HG02610 (cell line): ENCODE measurements at regions not wholly inside any gene's neighbourhood (a gene's known extent, or its start where the extent isn't known, plus 50 kb on each side); places are given as distances from the start of the nearest gene placed in this dataset.
"Not testable (repeated sequence)": the region's sequence is repeated elsewhere in the genome, so short reads cannot be mapped to it uniquely, and the experiment has no call there.

Source experiments
- ATAC-seq: cut with Tn5 transposase; IDR thresholded peaks from one replicate; pipeline ENCODE4 v1.9.1; 2021; ENCODE audit warnings: mild to moderate bottlenecking, moderate library complexity; ENCODE audit not compliant: unreplicated experiment

DNA sequence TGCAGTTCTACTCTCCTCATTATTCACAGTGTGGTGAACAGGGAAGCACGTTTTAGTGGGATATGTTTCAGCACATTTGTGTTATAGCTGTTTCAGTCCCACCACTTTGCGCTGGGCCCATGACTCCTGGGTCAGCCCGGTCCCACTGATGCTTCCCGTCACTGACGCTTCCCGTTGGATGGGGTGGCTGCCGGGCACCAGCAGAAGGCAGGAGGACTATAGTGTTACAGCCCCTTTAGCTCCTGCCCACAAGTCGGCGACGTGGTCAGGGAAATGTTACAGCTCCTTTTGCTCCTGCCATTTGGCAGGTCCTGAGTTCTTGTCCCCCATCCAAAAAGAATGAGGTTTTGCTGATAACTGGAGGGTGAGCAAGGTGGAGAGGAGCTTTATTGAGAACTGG is 732.2 kb downstream of the NR4A2 start:
- no peak for ATAC-seq

DNA sequence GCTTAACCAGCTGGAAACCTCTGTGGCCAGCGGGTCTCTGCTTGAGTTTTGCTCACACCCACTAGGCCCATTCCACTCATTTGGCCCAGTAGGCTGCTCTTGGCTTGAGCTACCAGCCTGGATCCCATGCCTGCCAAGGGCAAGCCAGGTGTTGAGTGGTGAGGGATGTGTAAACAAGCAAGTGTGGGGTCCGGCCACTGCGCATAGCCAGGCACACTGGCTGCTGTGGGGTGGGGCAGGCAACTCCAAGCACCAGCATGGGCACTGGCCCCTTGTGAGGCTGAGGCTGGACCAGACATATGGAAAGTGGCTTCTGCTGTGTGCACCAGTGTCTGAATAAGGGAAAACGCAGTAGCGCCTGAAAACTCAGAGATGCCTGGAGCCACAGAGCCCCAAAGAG is 732.7 kb downstream of the NR4A2 start:
- ATAC-seq = no peak

DNA sequence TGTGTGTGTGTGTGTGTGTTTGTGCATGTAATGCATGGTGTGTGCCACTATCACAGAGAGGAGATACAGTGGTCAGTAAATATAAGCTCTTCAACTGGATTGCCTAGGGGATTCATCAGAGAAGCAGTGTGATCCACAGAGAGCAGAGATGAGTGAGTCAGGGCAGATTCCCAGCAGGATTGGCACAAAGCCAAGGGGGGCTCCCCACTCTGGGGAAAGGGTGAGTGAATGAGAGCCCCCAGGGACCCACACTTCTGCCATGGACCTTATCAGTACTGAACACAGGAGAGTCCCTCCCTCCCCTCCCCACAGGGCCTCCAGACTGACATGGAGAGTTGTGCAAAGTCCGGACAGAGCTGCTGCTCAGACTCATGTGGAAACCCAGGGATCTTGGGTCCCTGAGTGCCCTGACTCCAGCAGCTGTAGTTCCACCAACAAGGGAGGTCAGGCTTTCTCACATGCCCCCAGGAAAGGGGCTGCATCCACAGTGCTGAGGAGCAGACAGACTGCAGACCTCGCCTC is 748.8 kb downstream of the NR4A2 start:
- ATAC-seq = no peak

DNA sequence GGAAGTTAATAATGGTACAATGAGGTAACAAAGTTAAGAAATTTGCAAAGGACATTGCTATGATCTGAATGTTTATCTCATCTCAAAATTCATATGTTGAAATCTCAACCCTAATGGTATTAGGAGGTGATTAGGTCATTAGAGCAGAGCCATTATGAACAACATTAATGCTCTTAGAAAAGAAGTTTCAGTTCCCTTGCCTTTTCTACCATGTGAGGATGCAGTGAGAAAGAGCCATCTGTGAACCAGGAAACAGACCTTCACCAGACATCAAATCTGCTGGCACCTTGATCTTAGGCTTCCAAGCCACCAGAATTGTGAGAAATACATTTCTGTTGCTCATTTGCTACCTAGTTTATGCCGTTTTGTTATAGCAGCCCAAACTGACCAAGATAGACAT is 757.6 kb downstream of the NR4A2 start:
- no peak for ATAC-seq

DNA sequence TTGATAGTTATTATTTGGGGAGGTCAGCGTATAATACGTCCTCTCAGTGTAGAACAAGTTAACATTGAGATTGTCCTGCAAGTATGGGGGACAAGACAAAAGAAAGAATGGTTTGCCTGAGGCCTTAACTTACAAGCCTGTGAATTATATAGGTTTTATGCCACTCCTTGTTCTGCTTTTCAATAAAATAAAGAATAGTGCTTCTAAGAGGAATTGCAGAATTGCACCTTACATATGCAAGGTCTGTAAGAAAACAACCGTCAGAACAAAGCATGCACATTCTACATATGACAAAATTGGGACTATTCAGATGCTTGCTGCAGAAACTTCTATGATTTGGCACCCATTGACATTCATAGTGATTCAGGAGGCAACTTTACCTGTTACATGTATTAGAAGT is 785.0 kb downstream of the NR4A2 start:
- ATAC-seq = no peak

DNA sequence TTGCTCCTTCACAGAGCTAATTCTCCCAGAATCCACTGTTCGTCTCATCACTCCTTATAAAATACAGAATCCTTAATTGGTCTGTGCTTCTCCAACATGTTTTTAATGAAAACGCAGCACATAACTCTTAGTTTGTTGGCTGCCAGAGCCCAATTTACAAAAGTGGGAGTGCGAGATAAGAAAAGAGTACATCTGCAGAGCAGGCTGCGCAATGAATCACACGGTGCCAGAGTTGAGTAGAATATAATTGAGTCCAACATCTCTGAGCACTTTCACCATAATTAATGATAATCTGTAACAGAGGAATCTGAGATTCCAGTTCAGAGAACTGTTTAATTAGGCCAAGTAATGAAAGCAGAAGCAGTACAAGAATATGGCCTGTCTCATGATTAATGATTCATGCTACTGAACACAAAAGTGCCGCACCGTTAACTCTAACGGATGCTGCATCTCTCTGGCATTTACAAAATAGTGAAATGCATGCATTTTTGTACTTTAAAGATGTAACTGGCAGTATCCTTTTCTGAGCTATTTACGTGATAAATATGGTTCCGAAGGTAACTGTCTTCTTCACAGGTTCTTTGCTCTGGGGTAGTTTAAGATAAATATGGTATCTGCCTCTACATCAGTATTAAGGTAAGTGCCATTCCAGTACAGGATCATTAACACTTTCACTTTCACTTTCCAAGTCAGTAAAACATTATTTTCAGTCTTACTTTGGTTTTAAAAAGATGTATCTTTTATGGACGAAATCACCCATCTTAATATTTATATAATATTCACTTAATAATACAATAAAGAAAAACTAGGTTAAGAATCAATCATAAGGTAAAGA is 785.6 kb downstream of the NR4A2 start:
- no peak for ATAC-seq

DNA sequence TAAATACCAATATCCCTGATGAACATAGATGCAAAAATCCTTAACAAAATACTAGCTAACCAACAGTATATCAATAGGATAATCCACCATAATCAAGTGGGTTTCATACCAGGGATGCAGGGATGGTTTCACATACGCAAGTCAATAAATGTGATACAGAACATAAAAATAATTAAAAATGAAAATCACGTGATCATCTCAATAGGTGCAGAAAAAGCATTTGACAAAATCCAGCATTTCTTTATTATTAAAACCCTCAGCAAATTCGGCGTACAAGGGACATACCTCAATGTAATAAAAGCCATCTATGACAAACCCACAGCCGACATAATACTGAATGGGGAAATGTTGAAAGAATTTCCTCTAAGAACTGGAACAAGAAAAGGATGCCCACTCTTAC is 793.5 kb downstream of the NR4A2 start:
- not testable (repeated sequence) for ATAC-seq

DNA sequence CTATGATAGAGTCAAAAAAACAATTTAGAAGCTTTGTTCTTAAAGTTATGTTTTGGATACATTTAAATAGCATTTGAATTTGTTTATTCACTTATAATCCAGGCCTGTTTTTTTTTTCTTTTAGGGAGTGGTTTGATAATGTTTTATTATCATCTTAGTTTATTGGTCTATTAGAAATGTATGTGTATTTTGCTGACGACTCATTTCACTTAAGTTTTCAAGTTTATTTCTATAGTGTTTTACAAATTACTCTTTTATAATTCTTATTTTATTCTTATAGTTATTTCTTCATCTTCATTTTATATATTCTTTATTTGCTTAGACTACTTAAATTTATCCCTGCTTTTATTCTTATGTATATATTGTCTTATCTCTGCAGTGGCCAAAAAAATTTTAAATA is 804.5 kb downstream of the NR4A2 start:
- ATAC-seq = no peak

DNA sequence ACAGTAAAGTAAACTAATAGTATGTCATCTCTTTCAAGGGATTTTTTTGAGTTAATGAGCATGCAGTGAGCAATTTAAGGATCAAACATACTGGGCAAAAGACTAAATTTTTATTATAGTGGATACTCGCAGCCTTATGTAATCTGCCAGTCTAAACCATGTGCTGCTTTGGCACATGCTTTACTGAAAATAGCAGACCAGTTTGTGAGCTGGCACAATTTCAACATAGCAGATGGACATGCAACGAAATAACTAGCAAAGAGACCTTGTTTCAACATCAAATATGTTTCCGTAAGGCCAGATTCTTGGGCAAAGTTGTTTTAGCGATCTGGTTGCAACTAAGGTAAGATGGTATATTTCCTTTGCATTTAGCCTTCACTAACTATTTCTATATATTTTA is 807.3 kb downstream of the NR4A2 start:
- ATAC-seq = no peak

DNA sequence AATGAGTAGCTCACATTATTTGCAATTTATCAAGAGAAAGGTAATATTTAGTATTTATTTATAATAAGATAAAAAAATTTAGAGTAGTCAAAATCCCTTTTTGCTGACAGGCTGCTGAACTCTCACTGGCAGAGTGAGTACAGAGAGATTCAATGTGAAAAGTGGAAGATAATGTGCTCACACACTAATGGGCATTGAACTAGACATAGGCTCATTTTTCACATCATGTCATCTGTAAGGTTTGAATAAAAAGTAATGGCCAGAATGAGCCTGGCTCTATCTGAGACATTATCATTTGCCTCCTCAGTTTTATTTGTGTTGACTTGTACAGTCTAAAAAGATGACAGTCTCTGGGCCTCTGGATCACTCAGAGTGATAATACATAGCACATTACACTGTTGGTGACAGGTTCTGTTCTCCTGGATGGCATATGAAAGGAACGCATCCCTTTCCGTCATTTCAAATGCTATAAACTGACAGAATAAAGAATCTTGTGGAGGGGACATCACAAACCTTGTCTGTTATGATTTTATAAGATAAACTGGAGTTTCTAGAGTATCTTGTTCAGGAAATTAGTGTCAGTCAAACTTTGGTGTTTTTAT is 812.9 kb downstream of the NR4A2 start:
- no peak for ATAC-seq

DNA sequence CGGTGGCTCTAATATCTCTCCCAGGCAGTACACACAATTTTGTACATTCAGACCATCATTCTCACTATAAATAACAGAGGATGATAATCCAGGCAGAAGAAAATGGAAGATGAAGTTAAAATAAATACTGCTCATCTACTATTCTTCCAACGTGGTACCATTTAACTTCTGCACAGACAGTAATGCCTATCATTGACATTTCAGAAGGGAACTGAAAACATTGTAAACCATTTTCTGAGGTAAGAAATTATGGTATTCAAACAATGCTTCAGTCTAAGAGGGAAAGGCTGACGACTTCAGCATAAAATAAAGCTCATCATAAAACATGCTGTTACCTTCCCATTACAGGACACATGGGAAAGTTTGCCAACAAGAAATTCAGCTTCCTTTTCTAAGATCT is 814.4 kb downstream of the NR4A2 start:
- ATAC-seq = no peak

DNA sequence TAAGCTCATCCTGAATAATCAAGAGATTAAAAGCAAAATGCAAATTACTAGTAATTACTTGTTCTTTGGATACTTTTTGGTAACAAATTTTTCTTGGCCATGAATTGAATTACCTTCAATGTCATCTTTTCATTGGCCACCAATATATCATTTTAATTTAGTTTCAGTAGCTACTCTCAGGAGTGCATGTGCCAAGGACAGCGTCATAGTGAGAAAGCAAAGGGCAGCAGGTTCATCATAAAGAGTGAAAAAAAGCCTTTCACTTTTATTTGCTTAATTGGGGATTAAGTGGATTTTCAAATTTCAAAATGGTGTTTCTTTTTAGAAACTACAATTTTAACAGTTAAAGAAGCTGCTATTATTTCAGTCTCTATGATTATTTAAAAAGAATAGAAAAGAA is 815.2 kb downstream of the NR4A2 start:
- no peak for ATAC-seq

DNA sequence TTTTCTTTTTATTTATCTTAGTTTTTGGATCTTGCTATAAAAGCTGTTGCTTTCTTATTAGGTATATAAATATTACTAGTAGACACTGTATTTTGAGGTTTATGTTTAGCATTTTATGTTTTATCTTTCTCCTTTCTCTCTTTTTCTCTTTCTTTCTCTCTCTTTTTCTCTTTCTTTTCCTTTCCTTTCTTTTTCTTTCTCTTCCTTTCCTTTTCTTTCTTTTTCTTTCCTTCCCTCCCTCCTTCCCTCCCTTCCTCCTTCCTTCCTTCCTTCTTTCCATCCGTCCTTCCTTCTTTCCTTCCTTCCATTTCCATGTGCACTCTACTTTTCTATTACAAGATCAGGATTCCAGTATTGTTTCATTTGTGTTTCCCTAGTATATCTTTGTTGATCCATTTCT is 814.8 kb downstream of the KCNJ3 start:
- ATAC-seq = no peak

DNA sequence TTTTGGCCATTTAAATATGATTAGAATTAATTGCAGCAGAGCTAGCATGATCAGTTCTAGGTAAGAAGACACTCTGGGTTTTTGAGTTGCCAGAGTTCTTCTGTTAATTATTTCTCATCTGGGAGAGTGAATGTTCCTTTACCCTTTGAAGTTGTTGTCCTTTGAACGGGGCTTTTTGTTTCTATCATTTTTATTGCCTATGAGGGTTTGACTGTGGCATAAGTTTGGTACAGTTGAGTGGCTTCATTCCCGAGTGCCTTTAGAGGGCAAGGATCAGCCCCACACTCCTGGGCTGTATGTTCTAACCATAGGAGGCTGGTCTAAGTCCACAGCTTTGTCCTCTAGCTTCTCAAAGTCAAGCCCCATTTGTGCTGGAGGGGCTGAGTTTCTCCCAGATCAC is 804.3 kb downstream of the KCNJ3 start:
- no peak for ATAC-seq

DNA sequence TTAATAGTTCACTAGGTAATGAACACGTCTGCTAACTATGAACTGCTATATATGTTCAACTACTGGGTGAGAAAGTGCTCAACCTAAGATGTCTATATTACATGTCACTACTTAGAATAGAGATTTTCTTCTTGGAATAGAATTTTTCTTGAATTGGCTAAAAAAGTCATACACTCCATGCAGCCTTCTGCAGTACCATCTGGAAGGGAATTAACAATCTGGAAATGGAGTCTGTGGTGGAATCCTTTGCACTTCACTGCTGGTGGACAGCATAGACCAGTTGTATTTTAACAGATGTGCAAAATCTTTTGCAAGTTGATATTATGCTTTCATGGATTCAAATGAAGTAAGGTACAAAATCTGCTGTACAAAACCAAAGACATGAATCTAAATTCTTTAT is 799.6 kb downstream of the KCNJ3 start:
- ATAC-seq = no peak

DNA sequence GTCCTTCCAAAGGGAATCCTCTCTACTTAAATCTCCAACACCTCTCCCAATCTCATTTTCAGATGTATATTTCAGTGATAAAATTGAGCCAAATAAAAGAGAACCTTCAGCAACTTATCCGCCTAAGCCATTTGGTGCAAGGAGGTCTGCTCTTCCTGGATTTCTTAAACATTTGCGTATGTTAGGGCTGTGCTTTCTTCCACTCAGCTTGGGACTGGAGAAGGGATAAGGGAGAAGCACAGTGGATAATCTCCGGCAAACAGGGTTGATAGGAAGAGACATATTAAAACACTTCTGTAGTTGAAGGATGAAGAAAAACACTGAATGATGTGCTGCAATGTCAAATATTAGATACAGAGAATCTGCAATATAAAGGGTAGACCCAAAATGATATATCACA is 796.2 kb downstream of the KCNJ3 start:
- ATAC-seq = no peak

DNA sequence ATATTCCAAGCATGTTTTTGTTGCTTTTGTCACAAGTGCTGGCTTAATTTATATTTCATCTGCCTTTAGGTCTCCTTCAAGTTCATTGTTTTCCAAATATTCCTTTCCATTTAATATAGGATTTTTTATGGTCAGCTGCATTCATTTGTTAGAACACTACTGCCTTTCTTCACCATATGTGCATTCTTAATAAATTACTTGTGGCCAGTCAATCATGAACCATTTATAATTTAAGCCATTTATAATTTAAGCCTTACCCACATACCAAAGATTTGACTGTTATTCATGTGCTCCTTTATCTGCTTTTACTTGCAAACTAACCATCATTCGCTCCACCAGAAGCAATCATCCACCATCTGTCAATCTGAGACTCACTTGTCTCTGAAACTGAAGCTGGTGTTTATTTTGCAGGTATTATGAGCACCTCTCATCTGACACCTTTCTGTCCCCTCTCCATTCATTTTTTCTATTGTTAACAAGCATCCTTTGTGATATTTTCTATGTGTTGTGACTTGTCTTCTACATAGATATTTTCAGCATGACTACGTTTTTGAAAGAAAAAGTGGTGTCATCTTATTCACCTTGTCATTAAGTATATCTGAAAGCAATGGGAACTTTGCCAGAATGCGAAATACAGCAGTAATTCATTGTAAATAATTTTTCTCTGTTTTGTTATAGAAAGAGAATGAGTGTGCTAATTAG is 786.8 kb downstream of the KCNJ3 start:
- ATAC-seq = no peak

DNA sequence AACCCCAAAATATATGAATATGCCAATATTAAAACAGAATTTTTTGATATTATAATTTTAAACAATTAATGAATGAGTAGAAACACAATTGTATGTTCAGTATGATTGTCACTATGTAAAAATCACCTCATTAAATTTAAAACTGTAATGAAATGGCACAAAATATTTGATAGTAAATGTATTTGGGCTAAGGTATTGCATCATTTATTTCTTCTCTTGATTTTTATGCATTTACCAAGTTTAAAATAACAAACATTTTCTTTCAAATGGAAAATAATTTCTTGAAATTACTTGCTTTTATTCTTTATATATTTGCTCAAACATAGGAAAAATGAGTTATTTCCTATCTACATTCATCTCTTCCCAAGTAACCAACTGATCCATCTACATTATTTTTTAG is 782.6 kb downstream of the KCNJ3 start:
- ATAC-seq = no peak

DNA sequence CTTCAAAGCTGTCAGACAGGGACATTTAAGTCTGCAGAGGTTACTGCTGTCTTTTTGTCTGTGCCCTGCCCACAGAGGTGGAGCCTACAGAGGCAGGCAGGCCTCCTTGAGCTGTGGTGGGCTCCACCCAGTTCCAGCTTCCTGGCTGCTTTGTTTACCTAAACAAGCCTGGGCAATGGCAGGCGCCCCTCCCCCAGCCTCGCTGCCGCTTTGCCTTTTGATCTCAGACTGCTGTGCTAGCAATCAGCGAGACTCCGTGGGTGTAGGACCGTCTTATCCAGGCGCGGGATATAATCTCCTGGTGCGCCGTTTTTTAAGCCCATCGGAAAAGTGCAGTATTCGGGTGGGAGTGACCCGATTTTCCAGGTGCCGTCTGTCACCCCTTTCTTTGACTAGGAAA is 773.5 kb downstream of the KCNJ3 start:
- not testable (repeated sequence) for ATAC-seq

DNA sequence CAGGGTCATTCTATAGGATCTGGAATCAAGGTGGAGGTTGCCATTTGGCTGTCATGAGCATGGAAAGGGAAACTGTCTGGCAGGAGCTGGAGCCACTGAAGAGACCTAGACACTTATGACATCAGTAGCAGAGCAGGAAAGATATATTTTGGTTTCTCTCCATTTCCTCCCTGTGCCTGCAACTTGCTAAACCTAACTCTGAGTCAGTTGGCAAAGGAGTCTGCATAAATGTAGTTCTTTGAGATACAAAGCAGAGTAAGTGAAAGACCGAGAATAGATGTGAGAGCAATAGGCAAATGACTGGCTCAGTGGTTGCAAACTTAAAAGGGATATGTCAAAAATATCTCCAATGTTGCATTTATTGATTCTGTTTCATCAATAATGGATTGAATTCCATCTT is 757.7 kb downstream of the KCNJ3 start:
- no peak for ATAC-seq

DNA sequence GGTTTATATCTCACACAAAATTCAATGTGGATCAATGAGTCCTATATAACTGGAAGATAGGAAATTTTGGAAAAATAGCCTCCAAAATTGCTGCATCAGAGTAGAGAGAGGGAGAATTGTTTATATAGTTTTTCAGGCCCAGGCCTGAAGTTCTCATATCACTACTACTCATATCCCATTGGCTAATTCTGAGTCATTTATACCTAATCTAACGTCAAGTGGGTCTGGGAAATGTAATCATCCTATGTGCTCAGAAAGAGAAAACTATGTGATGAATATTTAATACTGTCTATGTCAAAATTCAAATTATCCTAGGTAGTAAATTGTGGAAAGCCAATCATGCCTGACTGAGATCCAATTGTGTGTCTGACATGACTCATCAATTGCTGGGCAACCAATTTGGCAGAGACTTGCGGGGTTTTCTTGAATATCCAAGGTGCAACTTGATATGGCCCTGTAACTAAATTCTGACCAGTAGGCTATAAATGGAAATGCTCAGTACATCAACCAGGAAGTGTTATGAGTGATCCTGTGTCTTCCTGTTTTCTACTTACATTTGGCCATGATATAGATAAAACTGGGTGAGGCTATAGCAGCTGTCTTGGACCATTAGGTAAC is 744.4 kb downstream of the KCNJ3 start:
- ATAC-seq = no peak

DNA sequence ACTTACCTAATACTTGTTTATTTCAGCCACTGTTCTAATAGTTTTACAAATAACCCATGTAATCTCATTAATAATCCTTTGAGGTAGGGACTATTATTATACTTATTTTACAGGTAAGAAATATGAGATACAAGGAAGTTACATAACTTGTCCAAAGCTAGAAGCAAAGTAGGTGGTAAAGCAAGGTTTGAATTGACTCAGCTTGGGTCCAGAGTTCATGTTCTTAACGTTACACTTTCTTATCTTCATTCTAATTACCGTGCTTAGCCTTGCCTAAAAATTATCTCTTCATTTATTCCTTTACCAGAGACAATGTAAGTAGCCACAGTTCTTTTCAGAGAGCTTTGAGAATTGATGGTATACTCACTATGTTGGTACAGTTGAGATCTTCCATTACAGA is 743.6 kb downstream of the KCNJ3 start:
- no peak for ATAC-seq
